Liver (tissue), 8 donors: ENCODE measurements at regions not wholly inside any gene's neighbourhood (a gene's known extent, or its start where the extent isn't known, plus 50 kb on each side); places are given as distances from the start of the nearest gene placed in this dataset.

Source experiments
- DNase-seq: peaks from one replicate; pipeline ENCODE4 v3.0.0-alpha.2; 2017; ENCODE audit warnings: low spot score
- H3K27ac ChIP-seq, 2 donors: one replicate each; pipeline ENCODE4 v1.7.0; 2013; ENCODE audit warnings: inconsistent platforms in 2 of 2, low read length in 2 of 2, control low read depth in 1 of 2, low read depth in 1 of 2, mild to moderate bottlenecking in 1 of 2
- H3K27me3 ChIP-seq, 4 donors: one replicate each; pipeline versions ENCODE4 v1.6.1 to v1.7.0; 2013; ENCODE audit warnings: low read length in 3 of 4, inconsistent platforms in 1 of 4, mild to moderate bottlenecking in 1 of 4, moderate library complexity in 1 of 4; ENCODE audit not compliant: control insufficient read depth in 4 of 4, insufficient read depth in 4 of 4
- H3K36me3 ChIP-seq, 4 donors: one replicate each; pipeline versions ENCODE4 v1.6.1 to v1.7.0; 2013; ENCODE audit warnings: low read length in 3 of 4, mild to moderate bottlenecking in 3 of 4, low read depth in 1 of 4, moderate library complexity in 1 of 4; ENCODE audit not compliant: control insufficient read depth in 4 of 4, insufficient read depth in 3 of 4
- H3K4me1 ChIP-seq, 4 donors: one replicate each; pipeline versions ENCODE4 v1.6.1 to v1.7.0; 2013; ENCODE audit warnings: low read length in 3 of 4, mild to moderate bottlenecking in 3 of 4, moderate library complexity in 1 of 4; ENCODE audit not compliant: control insufficient read depth in 4 of 4, insufficient read depth in 4 of 4
- H3K4me3 ChIP-seq, 3 donors: one replicate each; pipeline versions ENCODE4 v1.6.1 to v1.7.0; 2013; ENCODE audit warnings: low read length in 3 of 3, control low read depth in 1 of 3, low read depth in 1 of 3, mild to moderate bottlenecking in 1 of 3
- H3K9ac ChIP-seq, 2 donors: one replicate each; pipeline ENCODE4 v1.7.0; 2013; ENCODE audit warnings: low read length in 2 of 2, mild to moderate bottlenecking in 2 of 2, moderate library complexity in 2 of 2, control low read depth in 1 of 2, low read depth in 1 of 2
- H3K9me3 ChIP-seq, 4 donors: one replicate each; pipeline versions ENCODE4 v1.6.1 to v1.7.0; 2013; ENCODE audit warnings: low read length in 3 of 4; ENCODE audit not compliant: control insufficient read depth in 4 of 4
- ATF3 ChIP-seq: IDR thresholded peaks from 2 replicates; pipeline ENCODE4 v1.6.1; 2016; ENCODE audit warnings: antibody characterized with exemption
- CTCF ChIP-seq: fragments of 150-350 bp; IDR thresholded peaks from 2 replicates; pipeline ENCODE4 v1.5.1; 2017; ENCODE audit warnings: improper control_type of control experiment, low read depth, low read length; ENCODE audit not compliant: missing input control
- EGR1 ChIP-seq, 2 donors: IDR thresholded peaks; 2 replicates each; pipeline ENCODE4 v1.6.1; 2016 to 2018; ENCODE audit warnings: antibody characterized with exemption in 2 of 2, low read depth in 2 of 2
- FOXA1 ChIP-seq: IDR thresholded peaks from 2 replicates; pipeline ENCODE4 v1.6.1; 2016; ENCODE audit warnings: antibody characterized with exemption
- FOXA2 ChIP-seq: IDR thresholded peaks from 2 replicates; pipeline ENCODE4 v1.6.1; 2016; ENCODE audit warnings: antibody characterized with exemption
- GABPA ChIP-seq, 2 donors: IDR thresholded peaks in 1 of 2; conservative IDR thresholded peaks in 1 of 2; 2 replicates each; pipeline ENCODE4 v1.6.1; 2016; ENCODE audit warnings: antibody characterized with exemption in 2 of 2, mild to moderate bottlenecking in 1 of 2, moderate library complexity in 1 of 2
- HNF4G ChIP-seq: IDR thresholded peaks from 2 replicates; pipeline ENCODE4 v1.6.1; 2016; ENCODE audit warnings: antibody characterized with exemption
- JUND ChIP-seq, 2 donors: IDR thresholded peaks; 2 replicates each; pipeline ENCODE4 v1.6.1; 2016; ENCODE audit warnings: antibody characterized with exemption in 2 of 2
- RXRA ChIP-seq, 2 donors: IDR thresholded peaks; 2 replicates each; pipeline ENCODE4 v1.6.1; 2017 to 2018; ENCODE audit warnings: antibody characterized with exemption in 2 of 2, mild to moderate bottlenecking in 1 of 2
- SP1 ChIP-seq: IDR thresholded peaks from 2 replicates; pipeline ENCODE4 v1.6.1; 2018; ENCODE audit warnings: antibody characterized with exemption, mild to moderate bottlenecking
- TAF1 ChIP-seq: conservative IDR thresholded peaks from 2 replicates; pipeline ENCODE4 v1.6.1; 2016; ENCODE audit warnings: antibody characterized with exemption, mild to moderate bottlenecking
- ZBTB33 ChIP-seq: IDR thresholded peaks from 2 replicates; pipeline ENCODE4 v1.6.1; 2016; ENCODE audit warnings: antibody characterized with exemption
- WGBS: extraction: QIAGEN DNeasy Blood & Tissue Kit; methylation state at CpG from one replicate; pipeline ENCODE4 v1.1.7; 2013; 5-methylcytosine and 5-hydroxymethylcytosine counted together
- TF ChIP-seq, protein P1 (sequence below): IDR thresholded peaks from 2 replicates; pipeline ENCODE4 v1.6.1; 2016; ENCODE audit warnings: antibody characterized with exemption, mild to moderate bottlenecking
- donor health status: healthy.
- donor health status: healthy.
- donor health status: healthy.
- donor health status: healthy.
- donor health status: healthy.

- DNase-seq, result no peak
- H3K4me3 ChIP-seq, result no peak overlapping the region
- H3K4me1 ChIP-seq, result no peaks in the 10 kb centered on the region
- no peak overlapping the region for H3K9ac ChIP-seq
- TF ChIP-seq ZBTB33, result no peak
- TF ChIP-seq GABPA (IDR thresholded peaks at IDR 0.05 in 1 of 2, conservative IDR thresholded peaks at IDR 0.05 in 1 of 2), result no peak
- TF ChIP-seq FOXA1, result no peak
- no peak overlapping the region for H3K27ac ChIP-seq
- 89% methylated on average over 17 of the region's 17 CpGs for WGBS
- no peaks in the 10 kb centered on the region for H3K36me3 ChIP-seq
- H3K27me3 ChIP-seq, result no peaks in the 10 kb centered on the region
- H3K9me3 ChIP-seq, result peaks cover 0 to 2% (median 0%) of the 10 kb centered on the region in 4 donors
Observed at GRCh38 chr16:35746281-35746962, 2287.0 kb downstream of the TP53TG3F start.

DNA sequence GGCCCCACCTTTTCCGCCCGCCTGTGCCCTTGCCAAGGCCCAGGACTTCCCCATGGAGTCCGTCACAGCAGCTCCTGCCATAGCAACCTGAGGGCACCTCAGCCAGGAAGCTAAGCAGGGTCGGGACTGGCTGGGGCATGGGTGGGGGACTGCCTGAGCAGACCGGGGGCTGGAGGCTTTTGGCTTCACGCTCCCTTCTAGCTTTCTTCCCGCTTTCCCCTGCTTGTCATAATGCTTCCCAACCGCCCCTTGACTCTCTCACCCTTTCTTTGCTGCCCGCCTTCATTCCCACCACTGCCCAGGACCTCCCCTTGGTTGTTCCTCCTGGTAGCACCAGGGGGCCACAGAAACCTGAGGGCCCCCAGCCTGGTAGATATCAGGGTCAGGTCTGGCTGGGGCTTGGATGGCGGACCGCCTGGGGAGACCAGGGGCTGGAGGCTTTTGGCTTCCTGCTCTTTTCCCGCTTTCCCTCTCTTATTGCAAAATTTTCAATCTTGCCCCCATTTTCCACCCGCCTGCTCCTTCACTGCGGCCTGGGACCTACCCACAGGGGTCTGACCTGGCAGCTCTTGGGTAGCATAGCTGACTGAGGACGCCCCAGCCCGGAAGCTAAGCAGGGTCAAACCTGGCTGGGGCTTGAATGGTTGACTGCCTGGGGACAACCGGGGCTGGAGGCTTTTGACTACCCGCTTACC lies 2287.7 kb downstream of the TP53TG3F start:
- WGBS, result 84% methylated on average over 18 of the region's 18 CpGs

More for the DNA sequence above, 2287.7 kb downstream of the TP53TG3F start:
- Histone ChIP-seq H3K27ac (no peak overlapping the region), H3K36me3 (no peaks in the 10 kb centered on the region), H3K27me3 (no peaks in the 10 kb centered on the region), H3K4me3 (no peak overlapping the region), H3K4me1 (no peaks in the 10 kb centered on the region), H3K9me3 (peaks cover 0 to 2% (median 0%) of the 10 kb centered on the region in 4 donors), H3K9ac (no peak overlapping the region)
- TF ChIP-seq FOXA2 (no peak), JUND (IDR thresholded peaks at IDR 0.05) (no peak), ATF3 (no peak), SP1 (no peak), RXRA (IDR thresholded peaks at IDR 0.05) (no peak), HNF4G (no peak), CTCF (no peak), EGR1 (IDR thresholded peaks at IDR 0.05; ENCODE audit: low read depth in 2 of 2) (no peak), TAF1 (no peak)
- TF ChIP-seq, protein P1, sequence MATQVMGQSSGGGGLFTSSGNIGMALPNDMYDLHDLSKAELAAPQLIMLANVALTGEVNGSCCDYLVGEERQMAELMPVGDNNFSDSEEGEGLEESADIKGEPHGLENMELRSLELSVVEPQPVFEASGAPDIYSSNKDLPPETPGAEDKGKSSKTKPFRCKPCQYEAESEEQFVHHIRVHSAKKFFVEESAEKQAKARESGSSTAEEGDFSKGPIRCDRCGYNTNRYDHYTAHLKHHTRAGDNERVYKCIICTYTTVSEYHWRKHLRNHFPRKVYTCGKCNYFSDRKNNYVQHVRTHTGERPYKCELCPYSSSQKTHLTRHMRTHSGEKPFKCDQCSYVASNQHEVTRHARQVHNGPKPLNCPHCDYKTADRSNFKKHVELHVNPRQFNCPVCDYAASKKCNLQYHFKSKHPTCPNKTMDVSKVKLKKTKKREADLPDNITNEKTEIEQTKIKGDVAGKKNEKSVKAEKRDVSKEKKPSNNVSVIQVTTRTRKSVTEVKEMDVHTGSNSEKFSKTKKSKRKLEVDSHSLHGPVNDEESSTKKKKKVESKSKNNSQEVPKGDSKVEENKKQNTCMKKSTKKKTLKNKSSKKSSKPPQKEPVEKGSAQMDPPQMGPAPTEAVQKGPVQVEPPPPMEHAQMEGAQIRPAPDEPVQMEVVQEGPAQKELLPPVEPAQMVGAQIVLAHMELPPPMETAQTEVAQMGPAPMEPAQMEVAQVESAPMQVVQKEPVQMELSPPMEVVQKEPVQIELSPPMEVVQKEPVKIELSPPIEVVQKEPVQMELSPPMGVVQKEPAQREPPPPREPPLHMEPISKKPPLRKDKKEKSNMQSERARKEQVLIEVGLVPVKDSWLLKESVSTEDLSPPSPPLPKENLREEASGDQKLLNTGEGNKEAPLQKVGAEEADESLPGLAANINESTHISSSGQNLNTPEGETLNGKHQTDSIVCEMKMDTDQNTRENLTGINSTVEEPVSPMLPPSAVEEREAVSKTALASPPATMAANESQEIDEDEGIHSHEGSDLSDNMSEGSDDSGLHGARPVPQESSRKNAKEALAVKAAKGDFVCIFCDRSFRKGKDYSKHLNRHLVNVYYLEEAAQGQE, result no peak
- no peak for DNase-seq
